ENCODE measurements at regions not wholly inside any gene's neighbourhood (a gene's known extent, or its start where the extent isn't known, plus 50 kb on each side); places are given as distances from the start of the nearest gene placed in this dataset.

GRCh38 chr12:73769337-73769736, 768.3 kb upstream of the ATXN7L3B start:
- TF ChIP-seq CTCF (IDR thresholded peaks at IDR 0.05) (no peak), POLR2A (IDR thresholded peaks at IDR 0.05; ENCODE audit: low read length) (no peak), PHF8 (IDR thresholded peaks at IDR 0.05; ENCODE audit: borderline replicate concordance, low read depth) (no peak), KDM5A (IDR thresholded peaks at IDR 0.05) (no peak), JUN (IDR thresholded peaks at IDR 0.05) (no peak), EP300 (IDR thresholded peaks at IDR 0.05) (no peak), ZFP36 (IDR thresholded peaks at IDR 0.05; ENCODE audit: borderline replicate concordance, partially characterized antibody) (no peak), USF2 (IDR thresholded peaks at IDR 0.05) (no peak), JUNB (IDR thresholded peaks at IDR 0.05) (no peak), MAFK (IDR thresholded peaks at IDR 0.05; ENCODE audit: partially characterized antibody) (no peak), MAX (IDR thresholded peaks at IDR 0.05) (no peak), HOXA7 (CRISPR knock-in tag; IDR thresholded peaks at IDR 0.05) (no peak), CHD2 (IDR thresholded peaks at IDR 0.05; ENCODE audit: low read length, partially characterized antibody) (no peak)

Measured in A549 (cell line).